Neural progenitor cell (in vitro differentiated cells): ENCODE measurements at regions not wholly inside any gene's neighbourhood (a gene's known extent, or its start where the extent isn't known, plus 50 kb on each side); places are given as distances from the start of the nearest gene placed in this dataset.

Experiments used
- EZH2 ChIP-seq: fragments of 200-600 bp; sonication (generic); IDR thresholded peaks from 2 replicates; pipeline ENCODE4 v1.6.1; 2017; ENCODE audit warnings: antibody characterized with exemption, mild to moderate bottlenecking, moderate library complexity
- TF ChIP-seq, protein P1 (sequence below): fragments of 200-600 bp; sonication (generic); IDR thresholded peaks from 2 replicates; pipeline ENCODE4 v1.5.1; 2017; ENCODE audit warnings: antibody characterized with exemption, mild to moderate bottlenecking

DNA sequence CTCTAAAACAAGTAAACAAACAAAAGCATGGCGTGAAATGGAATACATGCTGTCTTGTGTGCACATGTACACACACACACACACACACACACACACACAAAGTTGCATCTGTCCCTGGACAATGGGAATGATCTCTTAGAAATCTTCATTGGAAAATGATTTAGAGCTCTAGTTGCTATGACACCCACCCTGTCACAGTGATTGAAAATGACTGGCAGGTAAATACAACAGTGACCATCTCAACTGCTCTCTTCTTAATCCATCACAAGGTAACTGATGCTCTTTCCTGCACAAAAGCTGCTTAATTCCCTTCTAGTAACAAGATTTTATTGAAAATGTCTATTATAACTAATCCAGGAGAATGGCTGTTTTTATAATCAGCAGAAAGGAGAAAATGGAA is 1011.7 kb upstream of the GYPC start:
- TF ChIP-seq, protein P1, sequence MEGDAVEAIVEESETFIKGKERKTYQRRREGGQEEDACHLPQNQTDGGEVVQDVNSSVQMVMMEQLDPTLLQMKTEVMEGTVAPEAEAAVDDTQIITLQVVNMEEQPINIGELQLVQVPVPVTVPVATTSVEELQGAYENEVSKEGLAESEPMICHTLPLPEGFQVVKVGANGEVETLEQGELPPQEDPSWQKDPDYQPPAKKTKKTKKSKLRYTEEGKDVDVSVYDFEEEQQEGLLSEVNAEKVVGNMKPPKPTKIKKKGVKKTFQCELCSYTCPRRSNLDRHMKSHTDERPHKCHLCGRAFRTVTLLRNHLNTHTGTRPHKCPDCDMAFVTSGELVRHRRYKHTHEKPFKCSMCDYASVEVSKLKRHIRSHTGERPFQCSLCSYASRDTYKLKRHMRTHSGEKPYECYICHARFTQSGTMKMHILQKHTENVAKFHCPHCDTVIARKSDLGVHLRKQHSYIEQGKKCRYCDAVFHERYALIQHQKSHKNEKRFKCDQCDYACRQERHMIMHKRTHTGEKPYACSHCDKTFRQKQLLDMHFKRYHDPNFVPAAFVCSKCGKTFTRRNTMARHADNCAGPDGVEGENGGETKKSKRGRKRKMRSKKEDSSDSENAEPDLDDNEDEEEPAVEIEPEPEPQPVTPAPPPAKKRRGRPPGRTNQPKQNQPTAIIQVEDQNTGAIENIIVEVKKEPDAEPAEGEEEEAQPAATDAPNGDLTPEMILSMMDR: no peak
- TF ChIP-seq EZH2: no peak
